Prostate gland (tissue), 2 donors: ENCODE measurements at regions not wholly inside any gene's neighbourhood (a gene's known extent, or its start where the extent isn't known, plus 50 kb on each side); places are given as distances from the start of the nearest gene placed in this dataset.

ENCODE experiments used
- POLR2A ChIP-seq: fragments of 450-650 bp; IDR thresholded peaks from one replicate; pipeline ENCODE4 v1.6.1; 2016; ENCODE audit warnings: antibody characterized with exemption, mild to moderate bottlenecking
- TF ChIP-seq, protein P1 (sequence below), 4 experiments: fragments of 200-600 bp in 2 of 4; fragments of 450-650 bp in 2 of 4; sonication (generic) in 2 of 4; IDR thresholded peaks; 1 replicate in 3 of 4; 2 replicates in 1 of 4; pipeline ENCODE4 v1.5.1; 2016 to 2019; ENCODE audit warnings: antibody characterized with exemption in 4 of 4, mild to moderate bottlenecking in 2 of 4, moderate library complexity in 2 of 4

- TF ChIP-seq POLR2A: no peak
- TF ChIP-seq, protein P1, sequence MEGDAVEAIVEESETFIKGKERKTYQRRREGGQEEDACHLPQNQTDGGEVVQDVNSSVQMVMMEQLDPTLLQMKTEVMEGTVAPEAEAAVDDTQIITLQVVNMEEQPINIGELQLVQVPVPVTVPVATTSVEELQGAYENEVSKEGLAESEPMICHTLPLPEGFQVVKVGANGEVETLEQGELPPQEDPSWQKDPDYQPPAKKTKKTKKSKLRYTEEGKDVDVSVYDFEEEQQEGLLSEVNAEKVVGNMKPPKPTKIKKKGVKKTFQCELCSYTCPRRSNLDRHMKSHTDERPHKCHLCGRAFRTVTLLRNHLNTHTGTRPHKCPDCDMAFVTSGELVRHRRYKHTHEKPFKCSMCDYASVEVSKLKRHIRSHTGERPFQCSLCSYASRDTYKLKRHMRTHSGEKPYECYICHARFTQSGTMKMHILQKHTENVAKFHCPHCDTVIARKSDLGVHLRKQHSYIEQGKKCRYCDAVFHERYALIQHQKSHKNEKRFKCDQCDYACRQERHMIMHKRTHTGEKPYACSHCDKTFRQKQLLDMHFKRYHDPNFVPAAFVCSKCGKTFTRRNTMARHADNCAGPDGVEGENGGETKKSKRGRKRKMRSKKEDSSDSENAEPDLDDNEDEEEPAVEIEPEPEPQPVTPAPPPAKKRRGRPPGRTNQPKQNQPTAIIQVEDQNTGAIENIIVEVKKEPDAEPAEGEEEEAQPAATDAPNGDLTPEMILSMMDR (IDR thresholded peaks at IDR 0.05): no peak
These were observed 273.8 kb upstream of the GRIP1 start for GRCh38 chr12:66952668-66953067.
